ENCODE measurements at regions not wholly inside any gene's neighbourhood (a gene's known extent, or its start where the extent isn't known, plus 50 kb on each side); places are given as distances from the start of the nearest gene placed in this dataset.
A peak's percentile ranks its signal among the peaks of the same experiment; 100 is the strongest.

- in situ Hi-C loops (cut with HindIII; ENCODE audit: low pct_ligation_motif_present, low sequenced_read_pairs) = no loop called here
- Histone ChIP-seq H3K27me3 (replicated peaks) (no peaks in the 10 kb centered on the region), H3K36me3 (replicated peaks) (no peaks in the 10 kb centered on the region), H3K4me3 (ENCODE audit: low read depth, low read length) (no peak overlapping the region), H3K27ac (no peak overlapping the region)
- no peak for TF ChIP-seq CTCF (IDR thresholded peaks at IDR 0.05; ENCODE audit: low read depth, low read length, missing control alignments)
- DNase-seq = no peak
These were observed 337.0 kb upstream of the DDX53 start for GRCh38 chrX:22662776-22663175.

- no peak for TF ChIP-seq CTCF (IDR thresholded peaks at IDR 0.05; ENCODE audit: low read depth, low read length, missing control alignments)
- Histone ChIP-seq H3K27me3 (replicated peaks) (no peaks in the 10 kb centered on the region), H3K27ac (no peak overlapping the region), H3K36me3 (replicated peaks) (no peaks in the 10 kb centered on the region), H3K4me3 (ENCODE audit: low read depth, low read length) (no peak overlapping the region)
- in situ Hi-C loops (cut with HindIII; ENCODE audit: low pct_ligation_motif_present, low sequenced_read_pairs) = no loop called here
- no peak for DNase-seq
These were observed 334.9 kb upstream of the DDX53 start for GRCh38 chrX:22664826-22665225.

GRCh38 chrX:22665818-22666217 lies 333.9 kb upstream of the DDX53 start:
- Histone ChIP-seq H3K27ac (no peak overlapping the region), H3K4me3 (ENCODE audit: low read depth, low read length) (no peak overlapping the region), H3K27me3 (replicated peaks) (no peaks in the 10 kb centered on the region), H3K36me3 (replicated peaks) (no peaks in the 10 kb centered on the region)
- in situ Hi-C loops (cut with HindIII; ENCODE audit: low pct_ligation_motif_present, low sequenced_read_pairs) = no loop called here
- no peak for DNase-seq
- no peak for TF ChIP-seq CTCF (IDR thresholded peaks at IDR 0.05; ENCODE audit: low read depth, low read length, missing control alignments)

- DNase-seq = peak; percentile 25
- TF ChIP-seq CTCF (IDR thresholded peaks at IDR 0.05; ENCODE audit: low read depth, low read length, missing control alignments) = peak; percentile 54
- H3K27me3 ChIP-seq (replicated peaks) = no peaks in the 10 kb centered on the region
- no peak overlapping the region for H3K4me3 ChIP-seq (ENCODE audit: low read depth, low read length)
- in situ Hi-C loops (cut with HindIII; ENCODE audit: low pct_ligation_motif_present, low sequenced_read_pairs) = no loop called here
- H3K36me3 ChIP-seq (replicated peaks) = no peaks in the 10 kb centered on the region
- no peak overlapping the region for H3K27ac ChIP-seq
These were observed 333.3 kb upstream of the DDX53 start for GRCh38 chrX:22666441-22666840.

- H3K36me3 ChIP-seq (replicated peaks) = no peaks in the 10 kb centered on the region
- no peak overlapping the region for H3K4me3 ChIP-seq (ENCODE audit: low read depth, low read length)
- DNase-seq = no peak
- H3K27me3 ChIP-seq (replicated peaks) = no peaks in the 10 kb centered on the region
- TF ChIP-seq CTCF (IDR thresholded peaks at IDR 0.05; ENCODE audit: low read depth, low read length, missing control alignments) = no peak
- in situ Hi-C loops (cut with HindIII; ENCODE audit: low pct_ligation_motif_present, low sequenced_read_pairs) = no loop called here
- no peak overlapping the region for H3K27ac ChIP-seq
These were observed 324.8 kb upstream of the DDX53 start for GRCh38 chrX:22674932-22675331.

GRCh38 chrX:22686138-22686541 lies 313.6 kb upstream of the DDX53 start:
- in situ Hi-C loops (cut with HindIII; ENCODE audit: low pct_ligation_motif_present, low sequenced_read_pairs) = no loop called here
- no peak overlapping the region for H3K4me3 ChIP-seq (ENCODE audit: low read depth, low read length)

More at GRCh38 chrX:22686138-22686541, 313.6 kb upstream of the DDX53 start:
- Histone ChIP-seq H3K36me3 (replicated peaks) (no peaks in the 10 kb centered on the region), H3K27ac (no peak overlapping the region), H3K27me3 (replicated peaks) (no peaks in the 10 kb centered on the region)
- peak; percentile 56 for DNase-seq
- no peak for TF ChIP-seq CTCF (IDR thresholded peaks at IDR 0.05; ENCODE audit: low read depth, low read length, missing control alignments)

All from brain microvascular endothelial cell (primary cell).